Hematopoietic multipotent progenitor cell treated with erythropoietin and hydrocortisone succinate and interleukin-3 and kit ligand, for 8 days (in vitro differentiated cells): ENCODE measurements at regions not wholly inside any gene's neighbourhood (a gene's known extent, or its start where the extent isn't known, plus 50 kb on each side); places are given as distances from the start of the nearest gene placed in this dataset.

Experiments used
- DNase-seq: peaks from one replicate; pipeline ENCODE4 v3.0.0-alpha.2; 2015

- DNase-seq = no peak
Measured at GRCh38 chr16:65658349-65658748, 536.5 kb upstream of the CDH11 start.

- DNase-seq = no peak
Measured at GRCh38 chr16:65657556-65657955, 535.7 kb upstream of the CDH11 start.

- DNase-seq = no peak
Measured at GRCh38 chr16:65657071-65657494, 535.2 kb upstream of the CDH11 start.

- no peak for DNase-seq
Measured at GRCh38 chr16:65655802-65656201, 533.9 kb upstream of the CDH11 start.

GRCh38 chr16:65648101-65648500 is 526.2 kb upstream of the CDH11 start:
- no peak for DNase-seq

- no peak for DNase-seq
Measured at GRCh38 chr16:65644821-65645220, 523.0 kb upstream of the CDH11 start.

GRCh38 chr16:65641762-65642289 is 520.0 kb upstream of the CDH11 start:
- no peak for DNase-seq

- DNase-seq = no peak
Measured at GRCh38 chr16:65641049-65641761, 519.3 kb upstream of the CDH11 start.

- DNase-seq = no peak
Measured at GRCh38 chr16:65634833-65635232, 513.0 kb upstream of the CDH11 start.

- DNase-seq = no peak
Measured at GRCh38 chr16:65634291-65634690, 512.4 kb upstream of the CDH11 start.

- no peak for DNase-seq
Measured at GRCh38 chr16:65624666-65625065, 502.8 kb upstream of the CDH11 start.

GRCh38 chr16:65624229-65624628 is 502.4 kb upstream of the CDH11 start:
- no peak for DNase-seq

GRCh38 chr16:65622871-65623270 is 501.0 kb upstream of the CDH11 start:
- no peak for DNase-seq

- DNase-seq = no peak
Measured at GRCh38 chr16:65622151-65622550, 500.3 kb upstream of the CDH11 start.

GRCh38 chr16:65621640-65622039 is 499.8 kb upstream of the CDH11 start:
- no peak for DNase-seq

- no peak for DNase-seq
Measured at GRCh38 chr16:65619606-65620005, 497.7 kb upstream of the CDH11 start.

GRCh38 chr16:65618931-65619330 is 497.1 kb upstream of the CDH11 start:
- DNase-seq = no peak

GRCh38 chr16:65618333-65618732 is 496.5 kb upstream of the CDH11 start:
- DNase-seq = no peak

- no peak for DNase-seq
Measured at GRCh38 chr16:65617421-65617820, 495.6 kb upstream of the CDH11 start.

- no peak for DNase-seq
Measured at GRCh38 chr16:65608455-65608854, 486.6 kb upstream of the CDH11 start.

GRCh38 chr16:65604771-65605170 is 482.9 kb upstream of the CDH11 start:
- DNase-seq = no peak

- DNase-seq = no peak
Measured at GRCh38 chr16:65601781-65602180, 479.9 kb upstream of the CDH11 start.

- no peak for DNase-seq
Measured at GRCh38 chr16:65600629-65601028, 478.8 kb upstream of the CDH11 start.

GRCh38 chr16:65600046-65600445 is 478.2 kb upstream of the CDH11 start:
- no peak for DNase-seq

- no peak for DNase-seq
Measured at GRCh38 chr16:65598621-65599020, 476.8 kb upstream of the CDH11 start.
